MM.1S (cell line): ENCODE measurements at regions not wholly inside any gene's neighbourhood (a gene's known extent, or its start where the extent isn't known, plus 50 kb on each side); places are given as distances from the start of the nearest gene placed in this dataset.

ENCODE experiments used
- DNase-seq: peaks from one replicate; pipeline ENCODE4 v3.0.0-alpha.2; 2015
- H2AFZ ChIP-seq: fragments of 300-600 bp; sonication (generic); 2 replicates; pipeline ENCODE4 v1.6.0; 2016; ENCODE audit warnings: antibody characterized with exemption, low read length
- H3F3A ChIP-seq: fragments of 300-600 bp; sonication (generic); 2 replicates; pipeline ENCODE4 v1.6.1; 2016; ENCODE audit warnings: mild to moderate bottlenecking, antibody characterized with exemption, low read length, moderate library complexity, mixed read lengths; ENCODE audit not compliant: insufficient read depth
- H3K27ac ChIP-seq: fragments of 300-600 bp; sonication (generic); 2 replicates; pipeline ENCODE4 v1.5.1; 2016; ENCODE audit warnings: mild to moderate bottlenecking, low read length
- H3K27me3 ChIP-seq: fragments of 300-600 bp; sonication (generic); replicated peaks from 2 replicates; pipeline ENCODE4 v1.6.0; 2016; ENCODE audit warnings: low read length; ENCODE audit not compliant: insufficient read depth
- H3K36me3 ChIP-seq: fragments of 300-600 bp; sonication (generic); replicated peaks from 2 replicates; pipeline ENCODE4 v1.6.1; 2016; ENCODE audit warnings: mild to moderate bottlenecking, low read length, mixed read lengths; ENCODE audit not compliant: insufficient read depth
- H3K4me1 ChIP-seq: fragments of 300-600 bp; sonication (generic); 2 replicates; pipeline ENCODE4 v1.6.1; 2016; ENCODE audit warnings: low read length, mixed read lengths
- H3K4me2 ChIP-seq: fragments of 300-600 bp; sonication (generic); 2 replicates; pipeline ENCODE4 v1.6.0; 2016; ENCODE audit warnings: low read depth, low read length
- H3K4me3 ChIP-seq: fragments of 300-600 bp; sonication (generic); 2 replicates; pipeline ENCODE4 v1.5.1; 2016; ENCODE audit warnings: low read length, mixed read lengths
- H3K79me2 ChIP-seq: fragments of 300-600 bp; sonication (generic); 2 replicates; pipeline ENCODE4 v1.6.1; 2016; ENCODE audit warnings: mixed run types, low read length, mixed read lengths
- H3K9ac ChIP-seq: fragments of 300-600 bp; sonication (generic); 2 replicates; pipeline ENCODE4 v1.6.1; 2016; ENCODE audit warnings: low read length, mixed read lengths
- H3K9me2 ChIP-seq: fragments of 300-600 bp; sonication (generic); replicated peaks from 2 replicates; pipeline ENCODE4 v1.6.1; 2016; ENCODE audit warnings: mild to moderate bottlenecking, low read length, mixed read lengths; ENCODE audit not compliant: insufficient read depth
- H3K9me3 ChIP-seq: fragments of 300-600 bp; sonication (generic); replicated peaks from 2 replicates; pipeline ENCODE4 v1.6.1; 2016; ENCODE audit warnings: mild to moderate bottlenecking, low read length, mixed read lengths; ENCODE audit not compliant: insufficient read depth
- H4K20me1 ChIP-seq: fragments of 300-600 bp; sonication (generic); 2 replicates; pipeline ENCODE4 v1.6.1; 2016; ENCODE audit warnings: mild to moderate bottlenecking, low read length, moderate library complexity, mixed read lengths; ENCODE audit not compliant: insufficient read depth
- EZH2 ChIP-seq: fragments of 300-600 bp; sonication (generic); optimal IDR thresholded peaks from 2 replicates; pipeline ENCODE3; 2017; ENCODE audit warnings: low read depth, mild to moderate bottlenecking, antibody characterized with exemption, low read length, mixed read lengths
- EZH2phosphoT487 ChIP-seq: fragments of 300-600 bp; sonication (generic); IDR thresholded peaks from 2 replicates; pipeline ENCODE4 v1.6.1; 2018; ENCODE audit warnings: antibody characterized with exemption, low read length
- TF ChIP-seq, protein P1 (sequence below): fragments of 300-600 bp; sonication (generic); IDR thresholded peaks from 2 replicates; pipeline ENCODE4 v1.5.1; 2016; ENCODE audit warnings: antibody characterized with exemption, low read length, mixed read lengths

DNA sequence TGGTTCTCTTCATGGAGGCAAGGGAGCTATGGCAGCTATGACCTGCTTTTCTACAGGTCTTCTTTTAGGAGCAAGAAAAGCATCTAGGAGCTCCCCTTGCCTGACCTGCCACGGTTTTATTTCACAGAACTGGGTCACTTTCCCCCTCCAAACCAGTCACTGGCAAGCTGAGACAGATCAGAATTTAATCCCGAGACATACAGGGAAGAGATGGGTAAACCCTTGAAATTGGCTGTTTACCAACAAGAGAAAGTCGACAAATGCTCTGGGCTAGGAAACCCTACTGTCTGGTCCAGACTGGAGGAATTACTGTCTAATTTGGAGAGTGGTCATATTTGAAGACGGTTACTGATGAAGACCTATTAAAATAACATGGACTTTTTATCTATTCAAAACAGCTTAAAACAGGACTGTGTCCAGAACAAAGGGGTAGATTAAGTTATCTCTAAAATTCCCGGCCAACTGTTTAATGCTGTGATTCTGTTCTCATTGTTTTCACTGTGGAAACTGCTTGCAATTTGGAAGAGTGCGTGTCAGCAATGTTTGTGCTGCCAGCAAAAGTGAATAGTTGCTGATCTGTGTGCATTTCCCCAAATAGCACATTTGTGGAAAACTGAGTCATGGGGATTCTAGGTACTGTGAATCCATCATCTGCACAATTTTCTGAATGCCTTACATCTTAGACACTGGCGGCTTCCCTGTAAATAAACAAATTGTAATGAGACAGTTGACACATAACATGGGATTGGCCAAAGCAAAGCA lies 73.4 kb upstream of the EEA1 start:
- Histone ChIP-seq H3K27ac (no peak overlapping the region), H3K36me3 (no peaks in the 10 kb centered on the region), H3K9me2 (no peaks in the 10 kb centered on the region), H3F3A (no peaks in the 10 kb centered on the region), H3K4me1 (peaks cover 3% of the 10 kb centered on the region), H3K9ac (no peak overlapping the region), H3K4me2 (no peak overlapping the region), H3K27me3 (no peaks in the 10 kb centered on the region), H4K20me1 (no peaks in the 10 kb centered on the region), H3K4me3 (no peak overlapping the region), H3K79me2 (no peaks in the 10 kb centered on the region), H3K9me3 (no peaks in the 10 kb centered on the region), H2AFZ (no peak overlapping the region)
- no peak for DNase-seq
- TF ChIP-seq EZH2phosphoT487: no peak
- TF ChIP-seq EZH2: no peak
- TF ChIP-seq, protein P1, sequence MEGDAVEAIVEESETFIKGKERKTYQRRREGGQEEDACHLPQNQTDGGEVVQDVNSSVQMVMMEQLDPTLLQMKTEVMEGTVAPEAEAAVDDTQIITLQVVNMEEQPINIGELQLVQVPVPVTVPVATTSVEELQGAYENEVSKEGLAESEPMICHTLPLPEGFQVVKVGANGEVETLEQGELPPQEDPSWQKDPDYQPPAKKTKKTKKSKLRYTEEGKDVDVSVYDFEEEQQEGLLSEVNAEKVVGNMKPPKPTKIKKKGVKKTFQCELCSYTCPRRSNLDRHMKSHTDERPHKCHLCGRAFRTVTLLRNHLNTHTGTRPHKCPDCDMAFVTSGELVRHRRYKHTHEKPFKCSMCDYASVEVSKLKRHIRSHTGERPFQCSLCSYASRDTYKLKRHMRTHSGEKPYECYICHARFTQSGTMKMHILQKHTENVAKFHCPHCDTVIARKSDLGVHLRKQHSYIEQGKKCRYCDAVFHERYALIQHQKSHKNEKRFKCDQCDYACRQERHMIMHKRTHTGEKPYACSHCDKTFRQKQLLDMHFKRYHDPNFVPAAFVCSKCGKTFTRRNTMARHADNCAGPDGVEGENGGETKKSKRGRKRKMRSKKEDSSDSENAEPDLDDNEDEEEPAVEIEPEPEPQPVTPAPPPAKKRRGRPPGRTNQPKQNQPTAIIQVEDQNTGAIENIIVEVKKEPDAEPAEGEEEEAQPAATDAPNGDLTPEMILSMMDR: no peak

DNA sequence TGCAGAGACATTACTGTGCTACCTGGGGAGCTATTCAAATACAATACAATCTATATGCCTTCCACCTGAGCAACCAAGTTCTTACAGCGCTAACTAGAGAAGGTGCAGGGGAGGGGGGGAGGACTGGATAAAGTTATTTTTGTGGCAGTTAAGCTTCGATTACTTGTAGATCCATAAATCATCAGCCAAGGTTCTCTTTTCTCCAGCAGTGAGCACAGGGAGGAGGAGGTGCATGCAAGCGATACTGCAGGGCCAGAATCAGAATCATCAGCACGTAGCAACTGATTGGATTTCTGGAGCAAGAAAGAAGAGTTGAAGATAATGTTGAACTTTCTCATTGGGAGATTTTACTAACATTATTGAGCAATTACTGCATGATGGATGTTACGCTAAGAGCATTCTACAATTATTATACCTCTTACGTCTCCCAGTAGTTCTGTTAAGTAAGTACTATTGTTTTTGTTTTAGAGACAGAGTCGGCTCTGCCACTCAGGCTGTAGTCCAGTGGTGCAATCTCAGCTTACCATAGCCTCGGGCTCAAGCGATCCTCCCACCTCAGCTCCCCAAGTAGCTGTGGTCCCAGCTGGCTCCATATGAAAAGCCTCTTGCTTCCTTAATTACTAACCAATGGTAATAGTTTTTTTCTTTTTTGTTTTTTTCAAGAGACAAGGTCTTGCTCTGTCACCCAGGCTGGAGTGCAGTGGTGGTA lies 74.6 kb upstream of the EEA1 start:
- Histone ChIP-seq H3K27ac (no peak overlapping the region), H2AFZ (no peak overlapping the region), H3K4me2 (no peak overlapping the region), H3K4me3 (no peak overlapping the region), H3K4me1 (peaks cover 13% of the 10 kb centered on the region), H3K9me2 (no peaks in the 10 kb centered on the region), H4K20me1 (no peaks in the 10 kb centered on the region), H3F3A (no peaks in the 10 kb centered on the region), H3K9me3 (no peaks in the 10 kb centered on the region), H3K27me3 (no peaks in the 10 kb centered on the region), H3K79me2 (no peaks in the 10 kb centered on the region), H3K9ac (no peak overlapping the region), H3K36me3 (no peaks in the 10 kb centered on the region)
- no peak for TF ChIP-seq EZH2phosphoT487
- TF ChIP-seq, protein P1: no peak
- TF ChIP-seq EZH2: no peak
- no peak for DNase-seq

DNA sequence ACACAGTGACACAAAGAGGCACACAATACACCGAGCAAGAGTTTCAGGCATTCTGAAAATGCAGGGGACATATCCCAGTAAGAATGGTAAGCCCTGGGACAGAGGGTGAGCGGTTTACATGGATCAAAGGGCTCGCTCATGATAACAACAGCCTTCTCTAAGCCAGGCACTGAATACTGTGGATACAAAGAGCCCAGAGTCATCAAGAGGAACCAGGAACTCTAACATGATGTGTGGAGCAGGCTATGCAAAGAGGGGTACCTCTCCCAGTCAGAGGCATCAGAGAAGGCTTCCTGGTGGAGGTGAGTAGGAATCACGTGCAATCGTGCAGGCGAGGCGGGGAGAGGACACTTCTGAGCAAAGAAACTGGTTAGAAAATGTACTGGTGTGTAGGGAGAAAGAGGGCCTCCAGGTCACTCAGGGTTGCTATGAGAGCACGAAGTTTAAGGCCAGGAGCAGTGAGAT lies 76.9 kb upstream of the EEA1 start:
- H3K27ac ChIP-seq: no peak overlapping the region
- no peak overlapping the region for H3K4me3 ChIP-seq
- no peaks in the 10 kb centered on the region for H3K36me3 ChIP-seq
- no peaks in the 10 kb centered on the region for H3K79me2 ChIP-seq
- no peaks in the 10 kb centered on the region for H3F3A ChIP-seq
- H3K9me3 ChIP-seq: no peaks in the 10 kb centered on the region
- no peaks in the 10 kb centered on the region for H4K20me1 ChIP-seq
- no peaks in the 10 kb centered on the region for H3K27me3 ChIP-seq
- TF ChIP-seq, protein P1: no peak
- TF ChIP-seq EZH2 (no peak), EZH2phosphoT487 (no peak)
- H3K4me2 ChIP-seq: no peak overlapping the region
- no peak overlapping the region for H3K9ac ChIP-seq
- no peak for DNase-seq
- no peak overlapping the region for H2AFZ ChIP-seq
- no peaks in the 10 kb centered on the region for H3K9me2 ChIP-seq
- H3K4me1 ChIP-seq: peaks cover 13% of the 10 kb centered on the region
